ENCODE measurements at regions not wholly inside any gene's neighbourhood (a gene's known extent, or its start where the extent isn't known, plus 50 kb on each side); places are given as distances from the start of the nearest gene placed in this dataset.

GRCh38 chr5:104267320-104268015 is 704.9 kb upstream of the NUDT12 start:
- no peaks in the 10 kb centered on the region for H3K9me2 ChIP-seq (ENCODE audit: low read depth, low read length)
- H4K20me1 ChIP-seq (ENCODE audit: insufficient read depth, low read length) = no peaks in the 10 kb centered on the region
- TF ChIP-seq CTCF (IDR thresholded peaks at IDR 0.05; ENCODE audit: low read length) = no peak
- no peak for TF ChIP-seq EZH2 (IDR thresholded peaks at IDR 0.05; ENCODE audit: borderline replicate concordance, low read length)
- no peak overlapping the region for H3K27ac ChIP-seq (ENCODE audit: low read depth, low read length, poor library complexity, severe bottlenecking)
- H2AFZ ChIP-seq (ENCODE audit: low read length) = no peak overlapping the region
- no peaks in the 10 kb centered on the region for H3K4me1 ChIP-seq (ENCODE audit: insufficient read depth, low read length, severe bottlenecking)
- no peaks in the 10 kb centered on the region for H3K79me2 ChIP-seq (ENCODE audit: insufficient read depth, low read length)
- H3K9ac ChIP-seq (ENCODE audit: low read length) = no peak overlapping the region
- H3F3A ChIP-seq (ENCODE audit: insufficient read depth, low read length) = no peaks in the 10 kb centered on the region
- no peaks in the 10 kb centered on the region for H3K9me3 ChIP-seq (ENCODE audit: low read length)
- no peaks in the 10 kb centered on the region for H3K27me3 ChIP-seq (ENCODE audit: insufficient read depth, low read length)
- no peak overlapping the region for H3K4me3 ChIP-seq (ENCODE audit: low read depth, low read length, poor library complexity, severe bottlenecking)
- no peak overlapping the region for H3K4me2 ChIP-seq (ENCODE audit: low read length)
- no peaks in the 10 kb centered on the region for H3K36me3 ChIP-seq (ENCODE audit: insufficient read depth, low read length)

- Histone ChIP-seq H3K27ac (ENCODE audit: low read depth, low read length, poor library complexity, severe bottlenecking) (no peak overlapping the region), H4K20me1 (ENCODE audit: insufficient read depth, low read length) (no peaks in the 10 kb centered on the region), H3K36me3 (ENCODE audit: insufficient read depth, low read length) (no peaks in the 10 kb centered on the region), H3F3A (ENCODE audit: insufficient read depth, low read length) (no peaks in the 10 kb centered on the region), H3K4me1 (ENCODE audit: insufficient read depth, low read length, severe bottlenecking) (no peaks in the 10 kb centered on the region), H3K9me3 (ENCODE audit: low read length) (no peaks in the 10 kb centered on the region), H3K9me2 (ENCODE audit: low read depth, low read length) (no peaks in the 10 kb centered on the region), H2AFZ (ENCODE audit: low read length) (no peak overlapping the region), H3K9ac (ENCODE audit: low read length) (no peak overlapping the region), H3K4me3 (ENCODE audit: low read depth, low read length, poor library complexity, severe bottlenecking) (no peak overlapping the region), H3K79me2 (ENCODE audit: insufficient read depth, low read length) (no peaks in the 10 kb centered on the region), H3K27me3 (ENCODE audit: insufficient read depth, low read length) (no peaks in the 10 kb centered on the region), H3K4me2 (ENCODE audit: low read length) (no peak overlapping the region)
- TF ChIP-seq CTCF (IDR thresholded peaks at IDR 0.05; ENCODE audit: low read length) (no peak), EZH2 (IDR thresholded peaks at IDR 0.05; ENCODE audit: borderline replicate concordance, low read length) (no peak)
Measured at GRCh38 chr5:104266161-104266560, 703.6 kb upstream of the NUDT12 start.

- no peaks in the 10 kb centered on the region for H3K9me3 ChIP-seq (ENCODE audit: low read length)
- no peak overlapping the region for H3K4me2 ChIP-seq (ENCODE audit: low read length)
- H3K79me2 ChIP-seq (ENCODE audit: insufficient read depth, low read length) = no peaks in the 10 kb centered on the region
- no peaks in the 10 kb centered on the region for H4K20me1 ChIP-seq (ENCODE audit: insufficient read depth, low read length)
- no peak overlapping the region for H3K4me3 ChIP-seq (ENCODE audit: low read depth, low read length, poor library complexity, severe bottlenecking)
- no peaks in the 10 kb centered on the region for H3F3A ChIP-seq (ENCODE audit: insufficient read depth, low read length)
- no peaks in the 10 kb centered on the region for H3K36me3 ChIP-seq (ENCODE audit: insufficient read depth, low read length)
- H3K4me1 ChIP-seq (ENCODE audit: insufficient read depth, low read length, severe bottlenecking) = no peaks in the 10 kb centered on the region
- no peaks in the 10 kb centered on the region for H3K9me2 ChIP-seq (ENCODE audit: low read depth, low read length)
- TF ChIP-seq EZH2 (IDR thresholded peaks at IDR 0.05; ENCODE audit: borderline replicate concordance, low read length) (no peak), CTCF (IDR thresholded peaks at IDR 0.05; ENCODE audit: low read length) (no peak)
- H3K27me3 ChIP-seq (ENCODE audit: insufficient read depth, low read length) = no peaks in the 10 kb centered on the region
- no peak overlapping the region for H2AFZ ChIP-seq (ENCODE audit: low read length)
- no peak overlapping the region for H3K27ac ChIP-seq (ENCODE audit: low read depth, low read length, poor library complexity, severe bottlenecking)
- no peak overlapping the region for H3K9ac ChIP-seq (ENCODE audit: low read length)
Measured at GRCh38 chr5:104265531-104266140, 703.0 kb upstream of the NUDT12 start.
